Right lobe of liver (tissue), 6 donors: ENCODE measurements at regions not wholly inside any gene's neighbourhood (a gene's known extent, or its start where the extent isn't known, plus 50 kb on each side); places are given as distances from the start of the nearest gene placed in this dataset.

Experiments used
- ATAC-seq, 4 donors: fragments of 200-7000 bp; cut with Tn5 transposase; one replicate each; pipeline ENCODE4 v1.9.1; 2020; ENCODE audit warnings: mild to moderate bottlenecking in 4 of 4, moderate library complexity in 4 of 4
- DNase-seq, 3 donors: peaks; one replicate each; pipeline ENCODE4 v3.0.0-alpha.2; 2020
- H3K27ac ChIP-seq, 3 donors: fragments of 200-600 bp; one replicate each; pipeline ENCODE4 v1.8.0; 2022
- H3K27me3 ChIP-seq, 2 donors: fragments of 200-600 bp; one replicate each; pipeline ENCODE4 v1.8.0; 2022
- H3K36me3 ChIP-seq, 4 donors: fragments of 200-600 bp; sonication (generic) in 1 of 4; one replicate each; pipeline versions ENCODE4 v1.5.1 to v1.8.0; 2017 to 2022; ENCODE audit warnings: control low read depth in 1 of 4
- H3K4me1 ChIP-seq, 4 donors: fragments of 200-600 bp; sonication (generic) in 1 of 4; one replicate each; pipeline versions ENCODE4 v1.5.1 to v1.8.0; 2017 to 2022; ENCODE audit warnings: control low read depth in 1 of 4
- H3K4me3 ChIP-seq, 3 donors: fragments of 200-600 bp; one replicate each; pipeline ENCODE4 v1.8.0; 2022
- H3K9me3 ChIP-seq, 4 donors: fragments of 200-600 bp; sonication (generic) in 1 of 4; one replicate each; pipeline versions ENCODE4 v1.5.1 to v1.8.0; 2017 to 2022; ENCODE audit warnings: control low read depth in 1 of 4
- CTCF ChIP-seq, 4 donors: fragments of 200-600 bp in 3 of 4; fragments of 450-650 bp in 1 of 4; IDR thresholded peaks; one replicate each; pipeline versions ENCODE4 v1.5.1 to v1.8.0; 2016 to 2022; ENCODE audit warnings: antibody characterized with exemption in 4 of 4, mild to moderate bottlenecking in 2 of 4
- POLR2A ChIP-seq: fragments of 450-650 bp; IDR thresholded peaks from one replicate; pipeline ENCODE4 v1.6.1; 2017; ENCODE audit warnings: antibody characterized with exemption, mild to moderate bottlenecking
- WGBS: methylation state at CpG from one replicate; pipeline ENCODE4 v1.1.6; 2018; ENCODE audit warnings: low coverage, low lambda C conversion rate; ENCODE audit not compliant: insufficient coverage; ENCODE audit errors: missing lambda C conversion rate; 5-methylcytosine and 5-hydroxymethylcytosine counted together
- intact Hi-C, 2 donors: fragments of 100-400 bp; cut with DNase I; formaldehyde crosslinking; loops; one replicate each; pipeline versions ENCODE4 v1.11.2 to v1.14.1; 2022
- donor health status: DM: no; HTN: yes; CAD: no.
- donor health status: DM: no; HTN: no; CAD: no.
- donor health status: DM: no; HTN: no; CAD: no.
- donor health status: DM: no; HTN: yes; CAD: no.
- donor health status: DM: no; HTN: yes; CAD: no.

- DNase-seq (no peak), ATAC-seq (no peak)
- no peak overlapping the region for H3K27ac ChIP-seq
- no peaks in the 10 kb centered on the region for H3K27me3 ChIP-seq
- intact Hi-C loops, result no loop called here
- H3K36me3 ChIP-seq, result no peaks in the 10 kb centered on the region
- H3K4me1 ChIP-seq, result no peaks in the 10 kb centered on the region
- 47% methylated on average over 3 of the region's 3 CpGs for WGBS
- H3K4me3 ChIP-seq, result no peak overlapping the region
- TF ChIP-seq POLR2A (no peak), CTCF (IDR thresholded peaks at IDR 0.05) (no peak)
- H3K9me3 ChIP-seq, result no peaks in the 10 kb centered on the region
These were observed 169.5 kb downstream of the HRH4 start for GRCh38 chr18:24629921-24630320.

DNA sequence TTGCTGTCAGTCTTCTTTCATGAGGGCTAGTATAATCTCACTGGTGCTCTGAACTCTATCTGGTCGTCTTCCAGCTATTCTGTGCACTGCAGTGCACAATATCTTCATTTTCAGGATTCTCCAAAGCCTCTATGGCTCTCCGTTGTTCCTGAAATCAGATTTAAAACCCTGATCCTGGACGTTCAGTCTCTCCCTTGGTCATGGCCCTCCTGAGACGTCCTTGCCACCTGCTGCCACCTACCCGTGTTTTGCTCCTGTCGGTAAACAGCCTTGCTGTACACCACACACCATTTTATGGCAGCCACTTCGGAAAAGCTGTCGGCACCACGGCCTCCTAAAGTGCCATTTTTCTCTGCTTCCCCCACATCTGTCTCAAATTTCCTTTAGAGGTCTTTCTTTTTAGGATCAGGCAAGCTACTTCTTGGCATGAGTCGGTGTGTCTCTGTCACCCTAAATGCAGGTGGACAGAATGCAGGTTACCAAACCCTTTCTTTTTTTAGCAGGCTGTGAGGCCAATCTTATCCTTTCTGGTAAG lies 170.0 kb downstream of the HRH4 start:
- Histone ChIP-seq H3K4me1 (no peaks in the 10 kb centered on the region), H3K27me3 (no peaks in the 10 kb centered on the region), H3K27ac (no peak overlapping the region), H3K9me3 (no peaks in the 10 kb centered on the region), H3K36me3 (no peaks in the 10 kb centered on the region), H3K4me3 (no peak overlapping the region)
- ATAC-seq (no peak), DNase-seq (no peak)
- 53% methylated on average over 10 of the region's 10 CpGs for WGBS
- intact Hi-C loops, result no loop called here
- TF ChIP-seq CTCF (IDR thresholded peaks at IDR 0.05), result no peak
- TF ChIP-seq POLR2A, result no peak

GRCh38 chr18:24631243-24632025 lies 171.0 kb downstream of the HRH4 start:
- ATAC-seq (no peak), DNase-seq (no peak)
- Histone ChIP-seq H3K27ac (no peak overlapping the region), H3K4me1 (no peaks in the 10 kb centered on the region), H3K9me3 (no peaks in the 10 kb centered on the region), H3K4me3 (no peak overlapping the region), H3K27me3 (no peaks in the 10 kb centered on the region), H3K36me3 (no peaks in the 10 kb centered on the region)
- 23% methylated on average over 14 of the region's 21 CpGs for WGBS
- TF ChIP-seq CTCF (IDR thresholded peaks at IDR 0.05), result no peak
- TF ChIP-seq POLR2A, result no peak
- intact Hi-C loops, result no loop called here

GRCh38 chr18:24632158-24632988 lies 171.9 kb downstream of the HRH4 start:
- intact Hi-C loops, result no loop called here
- no peak for ATAC-seq
- no peaks in the 10 kb centered on the region for H3K4me1 ChIP-seq
- no peak overlapping the region for H3K27ac ChIP-seq
- no peak for TF ChIP-seq CTCF (IDR thresholded peaks at IDR 0.05)
- no peak for DNase-seq
- H3K36me3 ChIP-seq, result no peaks in the 10 kb centered on the region
- WGBS, result 58% methylated on average over 8 of the region's 15 CpGs
- H3K27me3 ChIP-seq, result no peaks in the 10 kb centered on the region
- H3K4me3 ChIP-seq, result no peak overlapping the region
- H3K9me3 ChIP-seq, result no peaks in the 10 kb centered on the region
